ENCODE measurements at regions not wholly inside any gene's neighbourhood (a gene's known extent, or its start where the extent isn't known, plus 50 kb on each side); places are given as distances from the start of the nearest gene placed in this dataset.
"Not testable (repeated sequence)": the region's sequence is repeated elsewhere in the genome, so short reads cannot be mapped to it uniquely, and the experiment has no call there.

GRCh38 chrX:3184176-3184930 lies 143.1 kb downstream of the ARSF start:
- DNase-seq, result no peak

- DNase-seq, result no peak
Measured at GRCh38 chrX:3181846-3182245, 140.6 kb downstream of the ARSF start.

GRCh38 chrX:3178329-3178728 lies 137.1 kb downstream of the ARSF start:
- no peak for DNase-seq

GRCh38 chrX:3177851-3178250 lies 136.6 kb downstream of the ARSF start:
- DNase-seq, result no peak

GRCh38 chrX:3176439-3176820 lies 135.2 kb downstream of the ARSF start:
- DNase-seq, result no peak

- no peak for DNase-seq
Measured at GRCh38 chrX:3175659-3176438, 134.6 kb downstream of the ARSF start.

- DNase-seq, result not testable (repeated sequence)
Measured at GRCh38 chrX:3172156-3172555, 130.9 kb downstream of the ARSF start.

GRCh38 chrX:3169421-3169820 lies 128.2 kb downstream of the ARSF start:
- no peak for DNase-seq

- DNase-seq, result no peak
Measured at GRCh38 chrX:3167771-3168170, 126.5 kb downstream of the ARSF start.

GRCh38 chrX:3166670-3167455 lies 125.6 kb downstream of the ARSF start:
- no peak for DNase-seq

GRCh38 chrX:3165808-3166207 lies 124.5 kb downstream of the ARSF start:
- no peak for DNase-seq

Data from amygdala (tissue), 56 donors.